DOHH2 (cell line): ENCODE measurements at regions not wholly inside any gene's neighbourhood (a gene's known extent, or its start where the extent isn't known, plus 50 kb on each side); places are given as distances from the start of the nearest gene placed in this dataset.

ENCODE experiments used
- H3F3A ChIP-seq: fragments of 200-600 bp; sonication (generic), shearing (Covaris generic); 2 replicates; pipeline ENCODE4 v1.6.0; 2016; ENCODE audit warnings: antibody characterized with exemption, mild to moderate bottlenecking; ENCODE audit not compliant: control insufficient read depth, insufficient read depth
- H3K27ac ChIP-seq: fragments of 200-600 bp; sonication (generic); 2 replicates; pipeline ENCODE4 v1.5.1; 2014; ENCODE audit warnings: low read depth, mild to moderate bottlenecking, low read length, moderate library complexity
- H3K27me3 ChIP-seq: fragments of 200-600 bp; sonication (generic); 2 replicates; pipeline ENCODE4 v1.6.1; 2014; ENCODE audit warnings: mild to moderate bottlenecking, low read length, mixed read lengths; ENCODE audit not compliant: control insufficient read depth
- H3K36me3 ChIP-seq: fragments of 200-600 bp; sonication (generic); 2 replicates; pipeline ENCODE4 v1.6.1; 2014; ENCODE audit warnings: mild to moderate bottlenecking, low read length, moderate library complexity, mixed read lengths; ENCODE audit not compliant: control insufficient read depth
- H3K4me1 ChIP-seq: fragments of 200-600 bp; sonication (generic); 2 replicates; pipeline ENCODE4 v1.6.1; 2014; ENCODE audit warnings: mild to moderate bottlenecking, low read length, mixed read lengths; ENCODE audit not compliant: control insufficient read depth
- H3K4me2 ChIP-seq: fragments of 200-600 bp; sonication (generic); 2 replicates; pipeline ENCODE4 v1.6.0; 2014; ENCODE audit warnings: mild to moderate bottlenecking, low read length, moderate library complexity
- H3K4me3 ChIP-seq: fragments of 200-600 bp; sonication (generic); 2 replicates; pipeline ENCODE4 v1.5.1; 2014; ENCODE audit warnings: mild to moderate bottlenecking, low read length, mixed read lengths
- H3K79me2 ChIP-seq: fragments of 200-600 bp; sonication (generic); 2 replicates; pipeline ENCODE4 v1.6.1; 2014; ENCODE audit warnings: mild to moderate bottlenecking, low read length, mixed read lengths; ENCODE audit not compliant: control insufficient read depth
- H3K9me2 ChIP-seq: fragments of 200-600 bp; sonication (generic); replicated peaks from 2 replicates; pipeline ENCODE4 v1.6.1; 2014; ENCODE audit warnings: mild to moderate bottlenecking, low read length, mixed read lengths; ENCODE audit not compliant: control insufficient read depth
- H3K9me3 ChIP-seq: fragments of 200-600 bp; sonication (generic); 2 replicates; pipeline ENCODE4 v1.6.1; 2014; ENCODE audit warnings: antibody characterized with exemption, low read length, mixed read lengths; ENCODE audit not compliant: control insufficient read depth, insufficient read depth
- H4K20me1 ChIP-seq: fragments of 200-600 bp; sonication (generic); 2 replicates; pipeline ENCODE4 v1.6.0; 2014; ENCODE audit warnings: low read depth, mild to moderate bottlenecking, antibody characterized with exemption, low read length, moderate library complexity; ENCODE audit not compliant: control insufficient read depth, insufficient read depth
- CTCF ChIP-seq: fragments of 200-600 bp; sonication (generic); IDR thresholded peaks from one replicate; pipeline ENCODE4 v1.5.1; 2014; ENCODE audit warnings: antibody characterized with exemption, mild to moderate bottlenecking, low read depth, low read length; ENCODE audit not compliant: poor library complexity, severe bottlenecking
- EZH2phosphoT487 ChIP-seq: fragments of 200-600 bp; sonication (generic); IDR thresholded peaks from 2 replicates; pipeline ENCODE4 v1.6.1; 2017; ENCODE audit warnings: borderline replicate concordance, mild to moderate bottlenecking, antibody characterized with exemption, low read length, moderate library complexity, mixed read lengths

- Histone ChIP-seq H3K79me2 (no peaks in the 10 kb centered on the region), H4K20me1 (no peaks in the 10 kb centered on the region), H3F3A (no peaks in the 10 kb centered on the region), H3K27me3 (no peaks in the 10 kb centered on the region), H3K4me2 (no peak overlapping the region), H3K9me2 (no peaks in the 10 kb centered on the region), H3K36me3 (no peaks in the 10 kb centered on the region), H3K4me1 (no peaks in the 10 kb centered on the region), H3K27ac (no peak overlapping the region), H3K4me3 (no peak overlapping the region), H3K9me3 (no peaks in the 10 kb centered on the region; the same call in 1 of the 2 replicates)
- no peak for TF ChIP-seq EZH2phosphoT487
- TF ChIP-seq CTCF, result no peak
Observed at GRCh38 chr13:107545946-107546502, 669.3 kb downstream of the LIG4 start.

GRCh38 chr13:107534548-107534947 lies 680.8 kb downstream of the LIG4 start:
- no peaks in the 10 kb centered on the region for H3K9me2 ChIP-seq
- no peaks in the 10 kb centered on the region for H3K4me1 ChIP-seq
- H3K27ac ChIP-seq, result no peak overlapping the region
- no peaks in the 10 kb centered on the region for H3K9me3 ChIP-seq
- H4K20me1 ChIP-seq, result no peaks in the 10 kb centered on the region
- no peaks in the 10 kb centered on the region for H3F3A ChIP-seq
- H3K79me2 ChIP-seq, result no peaks in the 10 kb centered on the region
- no peaks in the 10 kb centered on the region for H3K27me3 ChIP-seq
- no peak for TF ChIP-seq CTCF
- TF ChIP-seq EZH2phosphoT487, result no peak
- no peak overlapping the region for H3K4me2 ChIP-seq
- H3K36me3 ChIP-seq, result no peaks in the 10 kb centered on the region
- H3K4me3 ChIP-seq, result no peak overlapping the region

- TF ChIP-seq EZH2phosphoT487 (no peak), CTCF (no peak)
- Histone ChIP-seq H3K4me2 (no peak overlapping the region), H3K9me2 (no peaks in the 10 kb centered on the region), H3K4me1 (no peaks in the 10 kb centered on the region), H3K27me3 (no peaks in the 10 kb centered on the region), H3K4me3 (no peak overlapping the region), H4K20me1 (no peaks in the 10 kb centered on the region), H3K79me2 (no peaks in the 10 kb centered on the region), H3K36me3 (no peaks in the 10 kb centered on the region), H3K9me3 (no peaks in the 10 kb centered on the region), H3F3A (no peaks in the 10 kb centered on the region), H3K27ac (no peak overlapping the region)
Observed at GRCh38 chr13:107531816-107532215, 683.5 kb downstream of the LIG4 start.
